Pancreas (tissue), 10 donors: ENCODE measurements at regions not wholly inside any gene's neighbourhood (a gene's known extent, or its start where the extent isn't known, plus 50 kb on each side); places are given as distances from the start of the nearest gene placed in this dataset.

ENCODE experiments used
- ATAC-seq, 4 donors: fragments of 200-7000 bp; cut with Tn5 transposase; one replicate each; pipeline versions ENCODE4 v1.8.0 to v1.9.1; 2020; ENCODE audit warnings: mild to moderate bottlenecking in 4 of 4, moderate library complexity in 4 of 4
- DNase-seq, 6 donors: peaks; one replicate each; pipeline ENCODE4 v3.0.0-alpha.2; 2020
- FAIRE-seq: peaks from 2 replicates; lab custom pipeline; 2012; peaks lifted over from hg19 to GRCh38; lab: Jason Lieb, UNC
- H3K27ac ChIP-seq, 4 donors: fragments of 200-600 bp; sonication (generic); 1 replicate in 3 of 4; 2 replicates in 1 of 4; pipeline versions ENCODE4 v1.5.0 to v1.8.0; 2020
- H3K27me3 ChIP-seq, 4 donors: fragments of 200-600 bp; one replicate each; pipeline ENCODE4 v1.8.0; 2021
- H3K36me3 ChIP-seq, 3 donors: fragments of 200-600 bp; sonication (generic) in 1 of 3; one replicate each; pipeline versions ENCODE4 v1.5.0 to v1.8.0; 2020 to 2021
- H3K4me1 ChIP-seq, 3 donors: fragments of 200-600 bp; one replicate each; pipeline ENCODE4 v1.8.0; 2021
- H3K4me3 ChIP-seq, 4 donors: fragments of 200-600 bp; sonication (generic) in 2 of 4; one replicate each; pipeline versions ENCODE4 v1.5.0 to v1.8.0; 2020 to 2021
- H3K9me3 ChIP-seq, 4 donors: fragments of 200-600 bp; one replicate each; pipeline ENCODE4 v1.8.0; 2021
- CTCF ChIP-seq, 4 donors: fragments of 200-600 bp; sonication (generic) in 3 of 4; IDR thresholded peaks; one replicate each; pipeline versions ENCODE4 v1.5.0 to v1.8.0; 2021; ENCODE audit warnings: antibody characterized with exemption in 4 of 4
- WGBS, 2 donors: extraction: QIAGEN DNeasy Blood & Tissue Kit; methylation state at CpG; one replicate each; pipeline ENCODE4 v1.1.7; 2013; 5-methylcytosine and 5-hydroxymethylcytosine counted together
- intact Hi-C, 3 donors: fragments of 100-400 bp; cut with DNase I; formaldehyde crosslinking; loops; one replicate each; pipeline versions ENCODE4 v1.11.1 to v1.14.2; 2022
- donor health status: healthy with polysubstance abuse.
- donor health status: DM: no; HTN: no; CAD: no; lungs with moderate emphysema.
- donor health status: DM: no; HTN: no; CAD: no.
- donor health status: control.
- donor health status: control.
- donor health status: Bipolar disorder and iron deficiency.
- donor health status: DM: yes; HTN: yes; CAD: no.
- donor health status: DM: no; HTN: no; CAD: no.
- donor health status: DM: no; HTN: no; CAD: no.
- donor health status: DM: yes; HTN: yes; CAD: no.

GRCh38 chr18:78891185-78891762, 88.3 kb upstream of the SALL3 start:
- no peaks in the 10 kb centered on the region for H3K4me1 ChIP-seq
- H3K27ac ChIP-seq: no peak overlapping the region
- 50 to 71% methylated on average over 4 of the region's 4 CpGs for WGBS, 2 donors
- no peaks in the 10 kb centered on the region for H3K9me3 ChIP-seq
- FAIRE-seq (no peak), DNase-seq (no peak), ATAC-seq (no peak)
- intact Hi-C loops: no loop called here
- no peaks in the 10 kb centered on the region for H3K36me3 ChIP-seq
- H3K4me3 ChIP-seq: no peak overlapping the region
- no peak for TF ChIP-seq CTCF (IDR thresholded peaks at IDR 0.05)
- H3K27me3 ChIP-seq: peaks cover 0 to under 1% (median 0%) of the 10 kb centered on the region in 4 donors

GRCh38 chr18:78892177-78892576, 87.4 kb upstream of the SALL3 start:
- intact Hi-C loops: no loop called here
- Histone ChIP-seq H3K9me3 (no peaks in the 10 kb centered on the region), H3K27me3 (peaks cover 0 to 3% (median 0%) of the 10 kb centered on the region in 4 donors), H3K36me3 (no peaks in the 10 kb centered on the region), H3K4me3 (no peak overlapping the region), H3K4me1 (no peaks in the 10 kb centered on the region), H3K27ac (no peak overlapping the region)
- no peak for DNase-seq
- FAIRE-seq: no peak
- no peak for TF ChIP-seq CTCF (IDR thresholded peaks at IDR 0.05)
- WGBS, 2 donors: 75 to 83% methylated on average over 13 of the region's 13 CpGs
- no peak for ATAC-seq

- H3K4me3 ChIP-seq: no peak overlapping the region
- H3K36me3 ChIP-seq: no peaks in the 10 kb centered on the region
- no peak for TF ChIP-seq CTCF (IDR thresholded peaks at IDR 0.05)
- WGBS, 2 donors: 60 to 76% methylated on average over 5 of the region's 5 CpGs
- H3K27ac ChIP-seq: no peak overlapping the region
- H3K9me3 ChIP-seq: no peaks in the 10 kb centered on the region
- FAIRE-seq (no peak), ATAC-seq (no peak), DNase-seq (no peak)
- intact Hi-C loops: no loop called here
- H3K4me1 ChIP-seq: no peaks in the 10 kb centered on the region
- peaks cover 0 to 3% (median 0%) of the 10 kb centered on the region in 4 donors for H3K27me3 ChIP-seq
These were observed 86.9 kb upstream of the SALL3 start for GRCh38 chr18:78892721-78893120.

GRCh38 chr18:78893281-78894032, 86.2 kb upstream of the SALL3 start:
- Histone ChIP-seq H3K27me3 (peaks cover 0 to 3% (median 0%) of the 10 kb centered on the region in 4 donors), H3K4me3 (no peak overlapping the region), H3K27ac (no peak overlapping the region), H3K9me3 (no peaks in the 10 kb centered on the region), H3K36me3 (no peaks in the 10 kb centered on the region), H3K4me1 (no peaks in the 10 kb centered on the region)
- TF ChIP-seq CTCF (IDR thresholded peaks at IDR 0.05): no peak
- FAIRE-seq (no peak), DNase-seq (no peak), ATAC-seq (no peak)
- 65 to 67% methylated on average over 27 of the region's 27 CpGs for WGBS, 2 donors
- intact Hi-C loops: no loop called here

GRCh38 chr18:78894033-78894305, 85.6 kb upstream of the SALL3 start:
- H3K4me3 ChIP-seq: no peak overlapping the region
- 67 to 75% methylated on average over 9 of the region's 9 CpGs for WGBS, 2 donors
- FAIRE-seq: no peak
- intact Hi-C loops: no loop called here
- no peak for ATAC-seq
- H3K9me3 ChIP-seq: no peaks in the 10 kb centered on the region
- H3K27ac ChIP-seq: no peak overlapping the region
- peaks cover 0 to 3% (median 0%) of the 10 kb centered on the region in 4 donors for H3K27me3 ChIP-seq
- H3K4me1 ChIP-seq: no peaks in the 10 kb centered on the region
- no peak for DNase-seq
- TF ChIP-seq CTCF (IDR thresholded peaks at IDR 0.05): no peak
- no peaks in the 10 kb centered on the region for H3K36me3 ChIP-seq
